GM23338 (cell line): ENCODE measurements at regions not wholly inside any gene's neighbourhood (a gene's known extent, or its start where the extent isn't known, plus 50 kb on each side); places are given as distances from the start of the nearest gene placed in this dataset.
"Not testable (repeated sequence)": the region's sequence is repeated elsewhere in the genome, so short reads cannot be mapped to it uniquely, and the experiment has no call there.

Source experiments
- CREB1 ChIP-seq: fragments of 250-450 bp; sonication (Bioruptor Pico); IDR thresholded peaks from 2 replicates; pipeline ENCODE4 v1.5.0; 2020; ENCODE audit warnings: low read depth, mild to moderate bottlenecking, moderate library complexity
- CTCF ChIP-seq, 2 experiments: fragments of 200-600 bp in 1 of 2; sonication (generic) in 1 of 2; conservative IDR thresholded peaks; 2 replicates each; pipeline versions ENCODE4 v1.5.1 to v1.6.1; 2016 to 2017; ENCODE audit warnings: antibody characterized with exemption in 2 of 2, low read depth in 2 of 2, mild to moderate bottlenecking in 2 of 2, moderate library complexity in 1 of 2
- EZH2 ChIP-seq: fragments of 200-600 bp; sonication (generic); IDR thresholded peaks from one replicate; pipeline ENCODE4 v1.8.0; 2017; ENCODE audit warnings: antibody characterized with exemption, mild to moderate bottlenecking, low read depth; ENCODE audit not compliant: unreplicated experiment
- EZH2phosphoT487 ChIP-seq: fragments of 200-600 bp; sonication (generic); IDR thresholded peaks from one replicate; pipeline ENCODE4 v1.8.1; 2018; ENCODE audit warnings: antibody characterized with exemption; ENCODE audit not compliant: unreplicated experiment
- JUNB ChIP-seq: IDR thresholded peaks from one replicate; pipeline ENCODE4 v1.6.1; 2016; ENCODE audit warnings: antibody characterized with exemption; ENCODE audit not compliant: unreplicated experiment
- NANOG ChIP-seq: IDR thresholded peaks from 2 replicates; pipeline ENCODE4 v1.6.1; 2016; ENCODE audit warnings: antibody characterized with exemption, borderline replicate concordance
- POLR2AphosphoS5 ChIP-seq: IDR thresholded peaks from 2 replicates; pipeline ENCODE4 v1.6.1; 2016; ENCODE audit warnings: antibody characterized with exemption, low read depth
- STAT1 ChIP-seq: IDR thresholded peaks from one replicate; pipeline ENCODE4 v1.6.1; 2016; ENCODE audit warnings: antibody characterized with exemption; ENCODE audit not compliant: unreplicated experiment
- TF ChIP-seq, protein P1 (sequence below): IDR thresholded peaks from one replicate; pipeline ENCODE4 v1.6.1; 2018; ENCODE audit warnings: antibody characterized with exemption; ENCODE audit not compliant: unreplicated experiment

DNA sequence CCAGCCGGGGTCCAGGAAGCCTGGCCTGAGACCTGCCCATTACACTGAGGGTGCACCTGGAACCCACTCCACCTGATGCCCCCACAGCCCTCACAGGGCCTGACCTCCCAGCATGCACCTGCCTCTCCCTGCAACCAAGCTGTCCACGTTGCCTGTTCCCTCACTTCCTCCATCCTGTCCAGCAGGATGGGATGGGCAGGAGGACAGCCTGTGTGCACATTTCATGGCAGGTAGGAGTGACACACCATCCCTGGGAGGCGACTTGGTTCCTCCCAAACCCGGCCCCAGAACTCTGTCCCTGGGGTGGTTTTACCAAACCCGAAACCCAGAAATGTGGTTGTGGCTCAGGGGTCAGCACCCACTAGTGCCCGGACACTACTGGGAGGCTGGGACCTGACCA, 203.8 kb upstream of the ZNF519 start:
- TF ChIP-seq EZH2; CTCF (conservative IDR thresholded peaks at IDR 0.05; ENCODE audit: low read depth in 2 of 2); EZH2phosphoT487; POLR2AphosphoS5; CREB1 (CRISPR knock-in tag); STAT1; JUNB; NANOG: not testable (repeated sequence)
- TF ChIP-seq, protein P1, sequence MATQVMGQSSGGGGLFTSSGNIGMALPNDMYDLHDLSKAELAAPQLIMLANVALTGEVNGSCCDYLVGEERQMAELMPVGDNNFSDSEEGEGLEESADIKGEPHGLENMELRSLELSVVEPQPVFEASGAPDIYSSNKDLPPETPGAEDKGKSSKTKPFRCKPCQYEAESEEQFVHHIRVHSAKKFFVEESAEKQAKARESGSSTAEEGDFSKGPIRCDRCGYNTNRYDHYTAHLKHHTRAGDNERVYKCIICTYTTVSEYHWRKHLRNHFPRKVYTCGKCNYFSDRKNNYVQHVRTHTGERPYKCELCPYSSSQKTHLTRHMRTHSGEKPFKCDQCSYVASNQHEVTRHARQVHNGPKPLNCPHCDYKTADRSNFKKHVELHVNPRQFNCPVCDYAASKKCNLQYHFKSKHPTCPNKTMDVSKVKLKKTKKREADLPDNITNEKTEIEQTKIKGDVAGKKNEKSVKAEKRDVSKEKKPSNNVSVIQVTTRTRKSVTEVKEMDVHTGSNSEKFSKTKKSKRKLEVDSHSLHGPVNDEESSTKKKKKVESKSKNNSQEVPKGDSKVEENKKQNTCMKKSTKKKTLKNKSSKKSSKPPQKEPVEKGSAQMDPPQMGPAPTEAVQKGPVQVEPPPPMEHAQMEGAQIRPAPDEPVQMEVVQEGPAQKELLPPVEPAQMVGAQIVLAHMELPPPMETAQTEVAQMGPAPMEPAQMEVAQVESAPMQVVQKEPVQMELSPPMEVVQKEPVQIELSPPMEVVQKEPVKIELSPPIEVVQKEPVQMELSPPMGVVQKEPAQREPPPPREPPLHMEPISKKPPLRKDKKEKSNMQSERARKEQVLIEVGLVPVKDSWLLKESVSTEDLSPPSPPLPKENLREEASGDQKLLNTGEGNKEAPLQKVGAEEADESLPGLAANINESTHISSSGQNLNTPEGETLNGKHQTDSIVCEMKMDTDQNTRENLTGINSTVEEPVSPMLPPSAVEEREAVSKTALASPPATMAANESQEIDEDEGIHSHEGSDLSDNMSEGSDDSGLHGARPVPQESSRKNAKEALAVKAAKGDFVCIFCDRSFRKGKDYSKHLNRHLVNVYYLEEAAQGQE, result not testable (repeated sequence)
